SK-N-SH (cell line): ENCODE measurements at regions not wholly inside any gene's neighbourhood (a gene's known extent, or its start where the extent isn't known, plus 50 kb on each side); places are given as distances from the start of the nearest gene placed in this dataset.

Experiments
- CTCF ChIP-seq: fragments of 200-600 bp; sonication (generic); IDR thresholded peaks from 2 replicates; pipeline ENCODE4 v1.6.1; 2017; ENCODE audit warnings: antibody characterized with exemption, mild to moderate bottlenecking, moderate library complexity
- EP300 ChIP-seq, 2 experiments: IDR thresholded peaks; 2 replicates each; pipeline versions ENCODE4 v1.4.0 to v1.6.1; 2012; ENCODE audit warnings: borderline replicate concordance in 1 of 2, low read depth in 1 of 2, low read length in 1 of 2
- JUND ChIP-seq: IDR thresholded peaks from 2 replicates; pipeline ENCODE4 v1.4.0; 2012
- MAX ChIP-seq: IDR thresholded peaks from 2 replicates; pipeline ENCODE4 v1.4.0; 2012; ENCODE audit warnings: low read depth
- NRF1 ChIP-seq: IDR thresholded peaks from 2 replicates; pipeline ENCODE4 v1.6.1; 2012; ENCODE audit warnings: low read depth, mild to moderate bottlenecking, low read length
- REST ChIP-seq: IDR thresholded peaks from 2 replicates; pipeline ENCODE4 v1.6.1; 2012; ENCODE audit warnings: mild to moderate bottlenecking, low read depth, low read length, moderate library complexity
- RFX5 ChIP-seq: IDR thresholded peaks from 2 replicates; pipeline ENCODE4 v1.6.1; 2012; ENCODE audit warnings: mild to moderate bottlenecking, improper control_type of control experiment, low read length
- SIN3A ChIP-seq: IDR thresholded peaks from 2 replicates; pipeline ENCODE4 v1.6.1; 2012; ENCODE audit warnings: low read depth, mild to moderate bottlenecking, low read length, moderate library complexity, borderline replicate concordance
- SMC3 ChIP-seq: IDR thresholded peaks from 2 replicates; pipeline ENCODE4 v1.6.1; 2012; ENCODE audit warnings: low read depth, low read length, improper control_type of control experiment

- no peak for TF ChIP-seq MAX
- no peak for TF ChIP-seq CTCF
- TF ChIP-seq NRF1: no peak
- no peak for TF ChIP-seq JUND
- TF ChIP-seq REST: no peak
- TF ChIP-seq EP300 (IDR thresholded peaks at IDR 0.05; ENCODE audit: borderline replicate concordance in 1 of 2, low read depth in 1 of 2, low read length in 1 of 2): no peak
- TF ChIP-seq RFX5: no peak
- no peak for TF ChIP-seq SMC3
- no peak for TF ChIP-seq SIN3A
These were observed 631.8 kb downstream of the AJAP1 start for GRCh38 chr1:5286244-5286643.
